H9 (cell line): ENCODE measurements at regions not wholly inside any gene's neighbourhood (a gene's known extent, or its start where the extent isn't known, plus 50 kb on each side); places are given as distances from the start of the nearest gene placed in this dataset.

Experiments
- DNase-seq: peaks from one replicate; pipeline ENCODE4 v3.0.0-alpha.2; 2017
- H2AFZ ChIP-seq: one replicate; pipeline ENCODE4 v1.6.1; 2013; ENCODE audit warnings: mild to moderate bottlenecking, low read length, control low read depth, moderate library complexity
- H2AK5ac ChIP-seq: 2 replicates; pipeline ENCODE4 v1.6.1; 2013; ENCODE audit warnings: low read length, control low read depth, mixed read lengths; ENCODE audit not compliant: insufficient read length
- H2BK120ac ChIP-seq: one replicate; pipeline ENCODE4 v1.6.1; 2013; ENCODE audit warnings: low read depth, mild to moderate bottlenecking, low read length, control low read depth, inconsistent platforms; ENCODE audit not compliant: poor library complexity, severe bottlenecking
- H2BK12ac ChIP-seq: 2 replicates; pipeline ENCODE4 v1.6.1; 2013; ENCODE audit warnings: low read length, control low read depth, mixed read lengths, low read depth; ENCODE audit not compliant: insufficient read length
- H2BK15ac ChIP-seq: 2 replicates; pipeline ENCODE4 v1.6.1; 2013; ENCODE audit warnings: low read depth, low read length, control low read depth
- H2BK20ac ChIP-seq: one replicate; pipeline ENCODE4 v1.6.1; 2013; ENCODE audit warnings: low read depth, mild to moderate bottlenecking, low read length, control low read depth, inconsistent platforms; ENCODE audit not compliant: poor library complexity, severe bottlenecking
- H2BK5ac ChIP-seq: 2 replicates; pipeline ENCODE4 v1.6.1; 2013; ENCODE audit warnings: low read length, control low read depth, mixed read lengths; ENCODE audit not compliant: insufficient read length
- H3K14ac ChIP-seq: 2 replicates; pipeline ENCODE4 v1.6.1; 2013; ENCODE audit warnings: low read length, control low read depth; ENCODE audit not compliant: insufficient read depth
- H3K18ac ChIP-seq: 2 replicates; pipeline ENCODE4 v1.6.1; 2013; ENCODE audit warnings: low read depth, mild to moderate bottlenecking, mixed read lengths, low read length, control low read depth; ENCODE audit not compliant: insufficient read length
- H3K23ac ChIP-seq: 2 replicates; pipeline ENCODE4 v1.6.1; 2013; ENCODE audit warnings: low read length, control low read depth, mixed read lengths, low read depth; ENCODE audit not compliant: insufficient read length
- H3K23me2 ChIP-seq: 2 replicates; pipeline ENCODE4 v1.6.1; 2013; ENCODE audit warnings: low read depth, mild to moderate bottlenecking, mixed read lengths, low read length, control low read depth; ENCODE audit not compliant: insufficient read length, poor library complexity, severe bottlenecking
- H3K27ac ChIP-seq: 2 replicates; pipeline ENCODE4 v1.5.1; 2013; ENCODE audit warnings: low read length, control low read depth, mixed read lengths, low read depth; ENCODE audit not compliant: insufficient read length
- H3K27me3 ChIP-seq: 2 replicates; pipeline ENCODE4 v1.6.1; 2013; ENCODE audit warnings: low read length, control low read depth, inconsistent platforms; ENCODE audit not compliant: insufficient read depth
- H3K4ac ChIP-seq: 2 replicates; pipeline ENCODE4 v1.6.1; 2013; ENCODE audit warnings: low read depth, mild to moderate bottlenecking, control low read depth, inconsistent platforms, low read length, moderate library complexity
- H3K4me1 ChIP-seq: 2 replicates; pipeline ENCODE4 v1.6.1; 2013; ENCODE audit warnings: low read length, control low read depth, inconsistent platforms; ENCODE audit not compliant: insufficient read depth
- H3K4me2 ChIP-seq: 2 replicates; pipeline ENCODE4 v1.6.1; 2013; ENCODE audit warnings: low read length, control low read depth, mixed read lengths; ENCODE audit not compliant: insufficient read length, insufficient read depth
- H3K56ac ChIP-seq: 2 replicates; pipeline ENCODE4 v1.6.1; 2013; ENCODE audit warnings: low read depth, mild to moderate bottlenecking, mixed read lengths, low read length, control low read depth; ENCODE audit not compliant: insufficient read length
- H3K79me1 ChIP-seq: 2 replicates; pipeline ENCODE4 v1.6.1; 2013; ENCODE audit warnings: low read depth, mild to moderate bottlenecking, moderate library complexity, low read length, control low read depth, inconsistent platforms; ENCODE audit not compliant: insufficient read depth, poor library complexity, severe bottlenecking
- H3K79me2 ChIP-seq: 2 replicates; pipeline ENCODE4 v1.6.1; 2013; ENCODE audit warnings: low read length, control low read depth, inconsistent platforms; ENCODE audit not compliant: insufficient read depth
- H3K9ac ChIP-seq: 2 replicates; pipeline ENCODE4 v1.6.1; 2013; ENCODE audit warnings: low read length, control low read depth, mixed read lengths; ENCODE audit not compliant: insufficient read length; ENCODE audit errors: extremely low read depth
- H3K9me3 ChIP-seq: one replicate; pipeline ENCODE4 v1.6.1; 2013; ENCODE audit warnings: low read depth, low read length, inconsistent platforms; ENCODE audit not compliant: control insufficient read depth
- H3T11ph ChIP-seq: one replicate; pipeline ENCODE4 v1.6.1; 2013; ENCODE audit warnings: mild to moderate bottlenecking, low read length, control low read depth, inconsistent platforms
- H4K20me1 ChIP-seq: one replicate; pipeline ENCODE4 v1.6.1; 2013; ENCODE audit not compliant: control insufficient read depth, insufficient read length, insufficient read depth
- H4K5ac ChIP-seq: 2 replicates; pipeline ENCODE4 v1.6.1; 2013; ENCODE audit warnings: low read depth, mild to moderate bottlenecking, mixed read lengths, low read length, control low read depth; ENCODE audit not compliant: insufficient read length
- H4K8ac ChIP-seq: replicated peaks from 2 replicates; pipeline ENCODE4 v1.6.1; 2013; ENCODE audit warnings: low read length, control low read depth, mixed read lengths, low read depth; ENCODE audit not compliant: insufficient read length
- H4K91ac ChIP-seq: 2 replicates; pipeline ENCODE4 v1.6.1; 2013; ENCODE audit warnings: low read depth, mild to moderate bottlenecking, moderate library complexity, mixed read lengths, low read length, control low read depth; ENCODE audit not compliant: insufficient read length
- H3K27ac Mint-ChIP-seq, 3 experiments: 2 replicates in 2 of 3; 3 replicates in 1 of 3; pipeline ENCODE4 v1.8.0; 2020 to 2021; ENCODE audit warnings: mixed read lengths in 3 of 3, mild to moderate bottlenecking in 1 of 3, moderate library complexity in 1 of 3
- H3K27me3 Mint-ChIP-seq: 2 replicates; pipeline ENCODE4 v1.8.0; 2021; ENCODE audit warnings: low read depth, mild to moderate bottlenecking, moderate library complexity, mixed read lengths
- H3K36me3 Mint-ChIP-seq, 3 experiments: 2 replicates in 2 of 3; 3 replicates in 1 of 3; pipeline ENCODE4 v1.8.0; 2020 to 2021; ENCODE audit warnings: low read depth in 3 of 3, mixed read lengths in 3 of 3; ENCODE audit not compliant: insufficient read depth in 1 of 3
- H3K4me1 Mint-ChIP-seq, 2 experiments: 2 replicates each; pipeline ENCODE4 v1.8.0; 2020; ENCODE audit warnings: mixed read lengths in 2 of 2
- H3K4me3 Mint-ChIP-seq, 2 experiments: 2 replicates in 1 of 2; 3 replicates in 1 of 2; pipeline ENCODE4 v1.8.0; 2020 to 2021; ENCODE audit warnings: mild to moderate bottlenecking in 2 of 2, mixed read lengths in 2 of 2, moderate library complexity in 1 of 2
- H3K9me3 Mint-ChIP-seq, 2 experiments: 2 replicates in 1 of 2; 3 replicates in 1 of 2; pipeline ENCODE4 v1.8.0; 2020; ENCODE audit warnings: mild to moderate bottlenecking in 2 of 2, mixed read lengths in 2 of 2, moderate library complexity in 1 of 2
- WGBS: extraction: QIAGEN DNeasy Blood & Tissue Kit; methylation state at CpG from one replicate; pipeline ENCODE4 v1.1.7; 2013; ENCODE audit warnings: missing lambda C conversion rate, low lambda C conversion rate, mixed read lengths; ENCODE audit not compliant: insufficient read length; ENCODE audit errors: extremely low coverage; 5-methylcytosine and 5-hydroxymethylcytosine counted together
- TF ChIP-seq, protein P1 (sequence below): fragments of 200-600 bp; sonication (generic); conservative IDR thresholded peaks from 3 replicates; pipeline ENCODE4 v1.8.0; 2021; ENCODE audit warnings: antibody characterized with exemption, mild to moderate bottlenecking

DNA sequence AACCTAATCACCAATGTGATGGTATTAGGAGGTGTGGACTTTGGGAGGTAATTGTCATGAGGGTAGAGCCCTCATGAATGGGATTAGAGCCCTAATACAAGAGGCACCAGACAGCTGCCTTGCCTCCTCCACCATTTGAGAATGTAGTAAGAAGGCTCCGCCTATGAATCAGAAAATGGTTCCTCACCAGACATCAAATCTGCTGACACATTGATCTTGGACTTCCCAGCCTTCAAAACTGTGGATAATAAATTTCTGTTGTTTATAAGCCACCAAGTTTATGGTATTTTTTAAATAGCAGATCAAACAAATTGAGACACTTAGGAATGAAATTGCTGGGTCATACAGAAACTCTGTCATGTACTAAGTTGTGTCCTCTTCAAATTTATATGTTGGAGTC, 56.8 kb upstream of the COL6A5 start:
- H3K27ac Mint-ChIP-seq: no peak overlapping the region
- no peak overlapping the region for H3K4me2 ChIP-seq

More for the DNA sequence above, 56.8 kb upstream of the COL6A5 start:
- no peaks in the 10 kb centered on the region for H3K9me3 ChIP-seq
- H2BK15ac ChIP-seq: no peak overlapping the region
- no peak overlapping the region for H3K56ac ChIP-seq
- no peak overlapping the region for H3K9ac ChIP-seq
- H3K27me3 ChIP-seq: no peaks in the 10 kb centered on the region
- no peaks in the 10 kb centered on the region for H3K79me1 ChIP-seq
- H2BK20ac ChIP-seq: no peak overlapping the region
- H4K20me1 ChIP-seq: no peaks in the 10 kb centered on the region
- no peak overlapping the region for H3T11ph ChIP-seq
- no peak overlapping the region for H3K23ac ChIP-seq
- no peaks in the 10 kb centered on the region for H3K4me1 ChIP-seq
- H4K91ac ChIP-seq: no peak overlapping the region
- H3K14ac ChIP-seq: no peak overlapping the region
- H3K27me3 Mint-ChIP-seq: no peaks in the 10 kb centered on the region; the same call in 1 of the 2 replicates
- H3K9me3 Mint-ChIP-seq: no peaks in the 10 kb centered on the region
- no peak overlapping the region for H4K5ac ChIP-seq
- H3K18ac ChIP-seq: no peak overlapping the region
- H3K4me1 Mint-ChIP-seq: no peaks in the 10 kb centered on the region
- H3K36me3 Mint-ChIP-seq: no peaks in the 10 kb centered on the region
- no peak overlapping the region for H2BK12ac ChIP-seq
- H3K79me2 ChIP-seq: no peaks in the 10 kb centered on the region
- H3K4me3 Mint-ChIP-seq: no peak overlapping the region
- no peak overlapping the region for H3K27ac ChIP-seq
- H3K23me2 ChIP-seq: no peaks in the 10 kb centered on the region
- no peak overlapping the region for H2AFZ ChIP-seq
- no peak overlapping the region for H2BK120ac ChIP-seq
- no peak overlapping the region for H4K8ac ChIP-seq
- no CpG with 5 or more reads among the region's 1 CpG for WGBS
- no peak overlapping the region for H2AK5ac ChIP-seq
- H3K4ac ChIP-seq: no peak overlapping the region
- no peak overlapping the region for H2BK5ac ChIP-seq
- TF ChIP-seq, protein P1, sequence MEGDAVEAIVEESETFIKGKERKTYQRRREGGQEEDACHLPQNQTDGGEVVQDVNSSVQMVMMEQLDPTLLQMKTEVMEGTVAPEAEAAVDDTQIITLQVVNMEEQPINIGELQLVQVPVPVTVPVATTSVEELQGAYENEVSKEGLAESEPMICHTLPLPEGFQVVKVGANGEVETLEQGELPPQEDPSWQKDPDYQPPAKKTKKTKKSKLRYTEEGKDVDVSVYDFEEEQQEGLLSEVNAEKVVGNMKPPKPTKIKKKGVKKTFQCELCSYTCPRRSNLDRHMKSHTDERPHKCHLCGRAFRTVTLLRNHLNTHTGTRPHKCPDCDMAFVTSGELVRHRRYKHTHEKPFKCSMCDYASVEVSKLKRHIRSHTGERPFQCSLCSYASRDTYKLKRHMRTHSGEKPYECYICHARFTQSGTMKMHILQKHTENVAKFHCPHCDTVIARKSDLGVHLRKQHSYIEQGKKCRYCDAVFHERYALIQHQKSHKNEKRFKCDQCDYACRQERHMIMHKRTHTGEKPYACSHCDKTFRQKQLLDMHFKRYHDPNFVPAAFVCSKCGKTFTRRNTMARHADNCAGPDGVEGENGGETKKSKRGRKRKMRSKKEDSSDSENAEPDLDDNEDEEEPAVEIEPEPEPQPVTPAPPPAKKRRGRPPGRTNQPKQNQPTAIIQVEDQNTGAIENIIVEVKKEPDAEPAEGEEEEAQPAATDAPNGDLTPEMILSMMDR: no peak
- DNase-seq: no peak
